ENCODE measurements at regions not wholly inside any gene's neighbourhood (a gene's known extent, or its start where the extent isn't known, plus 50 kb on each side); places are given as distances from the start of the nearest gene placed in this dataset.

- DNase-seq (ENCODE audit: low read depth, low spot score): peak; percentile 4
- no peak for TF ChIP-seq CTCF (IDR thresholded peaks at IDR 0.05; ENCODE audit: low read depth, low read length)
- H3K4me3 ChIP-seq (ENCODE audit: low read depth, low read length): no peak overlapping the region
- in situ Hi-C loops (cut with HindIII; ENCODE audit: low sequenced_read_pairs): no loop called here
These were observed 77.8 kb upstream of the NRP1 start for GRCh38 chr10:33412241-33412640.

- in situ Hi-C loops (cut with HindIII; ENCODE audit: low sequenced_read_pairs): no loop called here
- no peak for DNase-seq (ENCODE audit: low read depth, low spot score)
- H3K4me3 ChIP-seq (ENCODE audit: low read depth, low read length): no peak overlapping the region
- no peak for TF ChIP-seq CTCF (IDR thresholded peaks at IDR 0.05; ENCODE audit: low read depth, low read length)
These were observed 76.4 kb upstream of the NRP1 start for GRCh38 chr10:33410860-33411234.

GRCh38 chr10:33410096-33410859 is 75.8 kb upstream of the NRP1 start:
- in situ Hi-C loops (cut with HindIII; ENCODE audit: low sequenced_read_pairs): no loop called here
- DNase-seq (ENCODE audit: low read depth, low spot score): no peak
- no peak overlapping the region for H3K4me3 ChIP-seq (ENCODE audit: low read depth, low read length)
- no peak for TF ChIP-seq CTCF (IDR thresholded peaks at IDR 0.05; ENCODE audit: low read depth, low read length)

- no peak overlapping the region for H3K4me3 ChIP-seq (ENCODE audit: low read depth, low read length)
- in situ Hi-C loops (cut with HindIII; ENCODE audit: low sequenced_read_pairs): no loop called here
- no peak for TF ChIP-seq CTCF (IDR thresholded peaks at IDR 0.05; ENCODE audit: low read depth, low read length)
- DNase-seq (ENCODE audit: low read depth, low spot score): no peak
These were observed 72.1 kb upstream of the NRP1 start for GRCh38 chr10:33406596-33406995.

- in situ Hi-C loops (cut with HindIII; ENCODE audit: low sequenced_read_pairs): no loop called here
- TF ChIP-seq CTCF (IDR thresholded peaks at IDR 0.05; ENCODE audit: low read depth, low read length): no peak
- H3K4me3 ChIP-seq (ENCODE audit: low read depth, low read length): no peak overlapping the region
- no peak for DNase-seq (ENCODE audit: low read depth, low spot score)
These were observed 68.0 kb upstream of the NRP1 start for GRCh38 chr10:33402220-33403073.

GRCh38 chr10:33401300-33401699 is 66.8 kb upstream of the NRP1 start:
- in situ Hi-C loops (cut with HindIII; ENCODE audit: low sequenced_read_pairs): no loop called here
- TF ChIP-seq CTCF (IDR thresholded peaks at IDR 0.05; ENCODE audit: low read depth, low read length): no peak
- no peak for DNase-seq (ENCODE audit: low read depth, low spot score)
- no peak overlapping the region for H3K4me3 ChIP-seq (ENCODE audit: low read depth, low read length)

Measured in astrocyte of the spinal cord (primary cell).